Lower lobe of right lung (tissue), 2 donors: ENCODE measurements at regions not wholly inside any gene's neighbourhood (a gene's known extent, or its start where the extent isn't known, plus 50 kb on each side); places are given as distances from the start of the nearest gene placed in this dataset.

Experiments
- ATAC-seq, 2 donors: fragments of 200-7000 bp; cut with Tn5 transposase; one replicate each; pipeline ENCODE4 v1.9.1; 2020 to 2022; ENCODE audit warnings: mild to moderate bottlenecking in 2 of 2, moderate library complexity in 2 of 2
- DNase-seq: peaks from one replicate; pipeline ENCODE4 v3.0.0-alpha.2; 2020
- H3K27ac ChIP-seq: fragments of 200-600 bp; one replicate; pipeline ENCODE4 v1.8.0; 2022
- H3K27me3 ChIP-seq: fragments of 200-600 bp; one replicate; pipeline ENCODE4 v1.8.0; 2022; ENCODE audit warnings: low read depth
- H3K36me3 ChIP-seq: fragments of 200-600 bp; one replicate; pipeline ENCODE4 v1.8.0; 2022; ENCODE audit warnings: mild to moderate bottlenecking
- H3K4me1 ChIP-seq: fragments of 200-600 bp; one replicate; pipeline ENCODE4 v1.8.0; 2022
- H3K4me3 ChIP-seq: fragments of 200-600 bp; one replicate; pipeline ENCODE4 v1.8.0; 2022; ENCODE audit warnings: mild to moderate bottlenecking
- H3K9me3 ChIP-seq: fragments of 200-600 bp; one replicate; pipeline ENCODE4 v1.8.0; 2022
- CTCF ChIP-seq: fragments of 200-600 bp; IDR thresholded peaks from one replicate; pipeline ENCODE4 v1.8.0; 2022; ENCODE audit warnings: antibody characterized with exemption, mild to moderate bottlenecking
- intact Hi-C: fragments of 100-400 bp; cut with DNase I; formaldehyde crosslinking; loops from one replicate; pipeline ENCODE4 v1.11.0; 2022
- donor health status: DM: no; HTN: yes; CAD: no; lungs with severe emphysema.

GRCh38 chr5:155750101-155750500, 576.9 kb upstream of the SGCD start:
- DNase-seq (no peak), ATAC-seq (no peak)
- Histone ChIP-seq H3K9me3 (no peaks in the 10 kb centered on the region), H3K4me1 (no peaks in the 10 kb centered on the region), H3K36me3 (no peaks in the 10 kb centered on the region), H3K27me3 (no peaks in the 10 kb centered on the region), H3K27ac (no peak overlapping the region), H3K4me3 (no peak overlapping the region)
- TF ChIP-seq CTCF = no peak
- intact Hi-C loops = no loop called here

GRCh38 chr5:155750571-155750970, 576.4 kb upstream of the SGCD start:
- intact Hi-C loops = no loop called here
- H3K36me3 ChIP-seq = no peaks in the 10 kb centered on the region
- no peak for TF ChIP-seq CTCF

GRCh38 chr5:155753943-155754581, 572.9 kb upstream of the SGCD start:
- no peaks in the 10 kb centered on the region for H3K36me3 ChIP-seq
- H3K27ac ChIP-seq = no peak overlapping the region
- H3K4me1 ChIP-seq = no peaks in the 10 kb centered on the region
- TF ChIP-seq CTCF = no peak
- ATAC-seq (no peak), DNase-seq (no peak)
- H3K27me3 ChIP-seq = no peaks in the 10 kb centered on the region
- no peak overlapping the region for H3K4me3 ChIP-seq
- no peaks in the 10 kb centered on the region for H3K9me3 ChIP-seq
- intact Hi-C loops = no loop called here

More at GRCh38 chr5:155750571-155750970, 576.4 kb upstream of the SGCD start:
- Histone ChIP-seq H3K4me1 (no peaks in the 10 kb centered on the region), H3K27me3 (no peaks in the 10 kb centered on the region), H3K9me3 (no peaks in the 10 kb centered on the region), H3K27ac (no peak overlapping the region), H3K4me3 (no peak overlapping the region)
- DNase-seq (no peak), ATAC-seq (no peak)

GRCh38 chr5:155759252-155759651, 567.7 kb upstream of the SGCD start:
- H3K9me3 ChIP-seq = no peaks in the 10 kb centered on the region
- H3K27ac ChIP-seq = no peak overlapping the region
- no peaks in the 10 kb centered on the region for H3K4me1 ChIP-seq
- intact Hi-C loops = no loop called here
- DNase-seq (no peak), ATAC-seq (no peak)
- H3K27me3 ChIP-seq = no peaks in the 10 kb centered on the region
- H3K36me3 ChIP-seq = no peaks in the 10 kb centered on the region
- no peak for TF ChIP-seq CTCF
- H3K4me3 ChIP-seq = no peak overlapping the region

GRCh38 chr5:155759984-155760383, 567.0 kb upstream of the SGCD start:
- DNase-seq (no peak), ATAC-seq (no peak)
- intact Hi-C loops = no loop called here
- Histone ChIP-seq H3K27ac (no peak overlapping the region), H3K36me3 (no peaks in the 10 kb centered on the region), H3K4me3 (no peak overlapping the region), H3K27me3 (no peaks in the 10 kb centered on the region), H3K9me3 (no peaks in the 10 kb centered on the region), H3K4me1 (no peaks in the 10 kb centered on the region)
- no peak for TF ChIP-seq CTCF
